AG04450 (cell line): ENCODE measurements at regions not wholly inside any gene's neighbourhood (a gene's known extent, or its start where the extent isn't known, plus 50 kb on each side); places are given as distances from the start of the nearest gene placed in this dataset.

Experiments used
- CTCF ChIA-PET: fragments of 300-600, 350-600 bp; formaldehyde crosslinking; extraction: SDS; loops from one replicate; lab custom pipeline; 2022; ENCODE audit warnings: antibody characterized with exemption, inconsistent platforms; lab: Charles Lee
- POLR2A ChIA-PET: fragments of 350-600 bp; formaldehyde crosslinking; extraction: SDS; loops from one replicate; lab custom pipeline; 2021; ENCODE audit warnings: antibody characterized with exemption, inconsistent platforms; lab: Yijun Ruan, JAX
- DNase-seq: peaks from one replicate; pipeline ENCODE4 v3.0.0-alpha.2; 2011; ENCODE audit warnings: low read depth, low spot score
- H3K27ac ChIP-seq: one replicate; pipeline ENCODE4 v1.5.1; 2012; ENCODE audit warnings: low read depth, low read length, control low read depth
- H3K27me3 ChIP-seq: one replicate; pipeline ENCODE4 v1.6.0; 2012; ENCODE audit warnings: low read length; ENCODE audit not compliant: control insufficient read depth, insufficient read depth
- H3K4me3 ChIP-seq: 2 replicates; pipeline ENCODE4 v1.5.1; 2011; ENCODE audit warnings: mild to moderate bottlenecking, low read depth, low read length, control low read depth
- H3K9me3 ChIP-seq: 2 replicates; pipeline ENCODE4 v1.5.1; 2012; ENCODE audit warnings: low read length; ENCODE audit not compliant: control insufficient read depth, insufficient read depth
- CTCF ChIP-seq: IDR thresholded peaks from 2 replicates; pipeline ENCODE4 v1.5.1; 2011; ENCODE audit warnings: low read depth, low read length, control low read depth, inconsistent platforms

- POLR2A ChIA-PET: no interaction called here
These were observed 1973.0 kb upstream of the AGA start for GRCh38 chr4:179415037-179415846.

GRCh38 chr4:179415847-179416223, 1973.6 kb upstream of the AGA start:
- no peak for TF ChIP-seq CTCF
- peak; percentile 1 for DNase-seq
- ChIA-PET CTCF (no interaction called here), POLR2A (no interaction called here)
- Histone ChIP-seq H3K27me3 (no peaks in the 10 kb centered on the region), H3K9me3 (no peaks in the 10 kb centered on the region), H3K27ac (no peak overlapping the region), H3K4me3 (no peak overlapping the region)

More at GRCh38 chr4:179415037-179415846, 1973.0 kb upstream of the AGA start:
- no peak for DNase-seq
- Histone ChIP-seq H3K4me3 (no peak overlapping the region), H3K27ac (no peak overlapping the region), H3K27me3 (no peaks in the 10 kb centered on the region), H3K9me3 (no peaks in the 10 kb centered on the region)
- TF ChIP-seq CTCF: no peak
- CTCF ChIA-PET: no interaction called here

DNA sequence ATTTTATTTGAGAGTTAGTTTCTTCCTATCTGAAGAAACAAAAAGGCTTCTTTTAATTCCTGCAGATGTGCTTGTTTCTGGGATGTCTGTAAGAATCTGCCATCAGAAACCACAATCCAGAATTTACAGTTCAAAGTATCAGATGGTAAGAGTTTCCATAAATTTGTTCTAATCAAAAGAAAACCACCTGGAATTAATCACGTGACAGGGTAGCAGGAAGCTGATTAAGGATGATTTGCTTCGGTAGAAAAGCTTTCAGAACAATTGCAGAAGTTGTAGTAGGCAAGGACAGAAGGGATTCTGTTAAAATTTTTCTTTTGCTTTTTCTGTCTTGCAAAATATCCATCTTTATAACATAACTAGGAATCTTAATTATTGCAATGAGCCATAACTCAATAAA, 1975.1 kb upstream of the AGA start:
- Histone ChIP-seq H3K27ac (no peak overlapping the region), H3K27me3 (no peaks in the 10 kb centered on the region), H3K4me3 (no peak overlapping the region), H3K9me3 (no peaks in the 10 kb centered on the region)
- ChIA-PET POLR2A (no interaction called here), CTCF (no interaction called here)
- no peak for TF ChIP-seq CTCF
- DNase-seq: no peak

- Histone ChIP-seq H3K27ac (no peak overlapping the region), H3K4me3 (no peak overlapping the region), H3K9me3 (no peaks in the 10 kb centered on the region), H3K27me3 (no peaks in the 10 kb centered on the region)
- TF ChIP-seq CTCF: no peak
- DNase-seq: no peak
- POLR2A ChIA-PET: no interaction called here
- CTCF ChIA-PET: no interaction called here
These were observed 1995.7 kb upstream of the AGA start for GRCh38 chr4:179437962-179438361.

GRCh38 chr4:179441596-179441995, 1999.4 kb upstream of the AGA start:
- CTCF ChIA-PET: no interaction called here
- Histone ChIP-seq H3K27ac (no peak overlapping the region), H3K4me3 (no peak overlapping the region), H3K27me3 (no peaks in the 10 kb centered on the region), H3K9me3 (no peaks in the 10 kb centered on the region)
- DNase-seq: no peak
- POLR2A ChIA-PET: no interaction called here
- no peak for TF ChIP-seq CTCF
